ENCODE measurements at regions not wholly inside any gene's neighbourhood (a gene's known extent, or its start where the extent isn't known, plus 50 kb on each side); places are given as distances from the start of the nearest gene placed in this dataset.

- no peak for DNase-seq
Measured at GRCh38 chr10:90530521-90530920, 327.3 kb downstream of the HTR7 start.

- DNase-seq, result no peak
Measured at GRCh38 chr10:90557385-90557784, 300.5 kb downstream of the HTR7 start.

- no peak for DNase-seq
Measured at GRCh38 chr10:90560331-90560730, 297.5 kb downstream of the HTR7 start.

- DNase-seq, result no peak
Measured at GRCh38 chr10:90561666-90562065, 296.2 kb downstream of the HTR7 start.

- DNase-seq, result no peak
Measured at GRCh38 chr10:90571481-90572258, 286.2 kb downstream of the HTR7 start.

- DNase-seq, result no peak
Measured at GRCh38 chr10:90575125-90575524, 282.7 kb downstream of the HTR7 start.

- DNase-seq, result no peak
Measured at GRCh38 chr10:90577569-90577968, 280.3 kb downstream of the HTR7 start.

- DNase-seq, result no peak
Measured at GRCh38 chr10:90579602-90580242, 278.1 kb downstream of the HTR7 start.

GRCh38 chr10:90583416-90583815, 274.4 kb downstream of the HTR7 start:
- DNase-seq, result no peak

GRCh38 chr10:90587081-90587491, 270.8 kb downstream of the HTR7 start:
- no peak for DNase-seq

- DNase-seq, result no peak
Measured at GRCh38 chr10:90587561-90587960, 270.3 kb downstream of the HTR7 start.

- no peak for DNase-seq
Measured at GRCh38 chr10:90588222-90588621, 269.6 kb downstream of the HTR7 start.

- DNase-seq, result no peak
Measured at GRCh38 chr10:90589825-90590224, 268.0 kb downstream of the HTR7 start.

GRCh38 chr10:90591629-90592028, 266.2 kb downstream of the HTR7 start:
- no peak for DNase-seq

- peak; percentile 59 for DNase-seq
Measured at GRCh38 chr10:90592638-90593302, 265.1 kb downstream of the HTR7 start.

GRCh38 chr10:90598513-90598912, 259.3 kb downstream of the HTR7 start:
- DNase-seq, result no peak

GRCh38 chr10:90602862-90603610, 254.8 kb downstream of the HTR7 start:
- DNase-seq, result no peak

- no peak for DNase-seq
Measured at GRCh38 chr10:90604636-90605035, 253.2 kb downstream of the HTR7 start.

GRCh38 chr10:90605506-90605905, 252.3 kb downstream of the HTR7 start:
- DNase-seq, result no peak

GRCh38 chr10:90612276-90612675, 245.6 kb downstream of the HTR7 start:
- DNase-seq, result no peak

- DNase-seq, result no peak
Measured at GRCh38 chr10:90614631-90615030, 243.2 kb downstream of the HTR7 start.

GRCh38 chr10:90621577-90621976, 236.3 kb downstream of the HTR7 start:
- no peak for DNase-seq

- no peak for DNase-seq
Measured at GRCh38 chr10:90635111-90635765, 222.6 kb downstream of the HTR7 start.

All from right hindlimb (tissue), 1 donor.